OCI-LY1 (cell line): ENCODE measurements at regions not wholly inside any gene's neighbourhood (a gene's known extent, or its start where the extent isn't known, plus 50 kb on each side); places are given as distances from the start of the nearest gene placed in this dataset.

ENCODE experiments used
- H2AFZ ChIP-seq: fragments of 200-600 bp; sonication (generic), shearing (Covaris generic); 2 replicates; pipeline ENCODE4 v1.6.0; 2014; ENCODE audit warnings: antibody characterized with exemption, mild to moderate bottlenecking, low read length
- H3F3A ChIP-seq: fragments of 200-600 bp; sonication (generic), shearing (Covaris generic); 2 replicates; pipeline ENCODE4 v1.6.0; 2014; ENCODE audit warnings: mild to moderate bottlenecking, antibody characterized with exemption, low read length, moderate library complexity; ENCODE audit not compliant: insufficient read depth
- H3K27ac ChIP-seq: fragments of 200-600 bp; sonication (generic); 2 replicates; pipeline ENCODE4 v1.5.1; 2014; ENCODE audit warnings: low read length, mixed run types, mild to moderate bottlenecking, low read depth; ENCODE audit not compliant: poor library complexity, severe bottlenecking
- H3K27me3 ChIP-seq: fragments of 200-600 bp; sonication (generic); 2 replicates; pipeline ENCODE4 v1.6.0; 2014; ENCODE audit warnings: antibody characterized with exemption, mild to moderate bottlenecking, low read length, moderate library complexity; ENCODE audit not compliant: insufficient read depth
- H3K36me3 ChIP-seq: fragments of 200-600 bp; sonication (generic); 2 replicates; pipeline ENCODE4 v1.6.1; 2014; ENCODE audit warnings: mild to moderate bottlenecking, antibody characterized with exemption, low read length, moderate library complexity, mixed read lengths; ENCODE audit not compliant: insufficient read depth
- H3K4me1 ChIP-seq: fragments of 200-600 bp; sonication (generic); 2 replicates; pipeline ENCODE4 v1.5.1; 2014; ENCODE audit warnings: mild to moderate bottlenecking, low read length, moderate library complexity; ENCODE audit not compliant: insufficient read depth, severe bottlenecking
- H3K4me2 ChIP-seq: fragments of 200-600 bp; sonication (generic), shearing (Covaris generic); 2 replicates; pipeline ENCODE4 v1.6.1; 2014; ENCODE audit warnings: low read length
- H3K4me3 ChIP-seq: fragments of 200-600 bp; sonication (generic); 2 replicates; pipeline ENCODE4 v1.5.1; 2014; ENCODE audit warnings: low read length, low read depth, mild to moderate bottlenecking, mixed read lengths; ENCODE audit not compliant: poor library complexity, severe bottlenecking
- H3K79me2 ChIP-seq: fragments of 200-600 bp; shearing (Covaris generic); 2 replicates; pipeline ENCODE4 v1.6.1; 2016; ENCODE audit warnings: mixed run types, low read length, mixed read lengths; ENCODE audit not compliant: insufficient read depth
- H3K9ac ChIP-seq: fragments of 200-600 bp; sonication (generic), shearing (Covaris generic); 2 replicates; pipeline ENCODE4 v1.6.1; 2014; ENCODE audit warnings: mild to moderate bottlenecking, low read length, mixed read lengths
- H3K9me2 ChIP-seq: fragments of 200-600 bp; sonication (generic), shearing (Covaris generic); 2 replicates; pipeline ENCODE4 v1.6.1; 2014; ENCODE audit warnings: low read depth, mild to moderate bottlenecking, low read length, mixed read lengths
- H3K9me3 ChIP-seq: fragments of 200-600 bp; shearing (Covaris generic); 2 replicates; pipeline ENCODE4 v1.6.1; 2014; ENCODE audit warnings: low read length, mixed read lengths
- H4K20me1 ChIP-seq: fragments of 200-600 bp; sonication (generic), shearing (Covaris generic); 2 replicates; pipeline ENCODE4 v1.6.0; 2016; ENCODE audit warnings: mild to moderate bottlenecking, low read length; ENCODE audit not compliant: insufficient read depth
- CTCF ChIP-seq: fragments of 200-600 bp; sonication (generic), shearing (Covaris generic); IDR thresholded peaks from 2 replicates; pipeline ENCODE4 v1.5.1; 2017; ENCODE audit warnings: mild to moderate bottlenecking, antibody characterized with exemption, low read length, moderate library complexity, mixed read lengths
- EZH2 ChIP-seq: fragments of 200-600 bp; sonication (generic), shearing (Covaris generic); IDR thresholded peaks from 2 replicates; pipeline ENCODE4 v1.8.0; 2017; ENCODE audit warnings: borderline replicate concordance, mixed run types, mild to moderate bottlenecking, antibody characterized with exemption, low read length, moderate library complexity, mixed read lengths

- Histone ChIP-seq H3K36me3 (no peaks in the 10 kb centered on the region), H2AFZ (no peak overlapping the region), H3K4me1 (no peaks in the 10 kb centered on the region), H3K9me3 (no peaks in the 10 kb centered on the region), H3K27me3 (no peaks in the 10 kb centered on the region), H3K4me3 (no peak overlapping the region), H3K27ac (no peak overlapping the region), H4K20me1 (no peaks in the 10 kb centered on the region), H3K4me2 (no peak overlapping the region), H3K9ac (no peak overlapping the region), H3K79me2 (no peaks in the 10 kb centered on the region), H3K9me2 (no peaks in the 10 kb centered on the region), H3F3A (no peaks in the 10 kb centered on the region)
- no peak for TF ChIP-seq EZH2
- no peak for TF ChIP-seq CTCF
These were observed 1326.2 kb upstream of the TMEFF2 start for GRCh38 chr2:193520709-193521458.

- H3K9me2 ChIP-seq: no peaks in the 10 kb centered on the region
- no peak overlapping the region for H2AFZ ChIP-seq
- no peaks in the 10 kb centered on the region for H3F3A ChIP-seq
- H3K4me3 ChIP-seq: no peak overlapping the region
- TF ChIP-seq EZH2: no peak
- no peak for TF ChIP-seq CTCF
- H3K9me3 ChIP-seq: no peaks in the 10 kb centered on the region
- no peaks in the 10 kb centered on the region for H3K4me1 ChIP-seq
- H4K20me1 ChIP-seq: no peaks in the 10 kb centered on the region
- no peak overlapping the region for H3K9ac ChIP-seq
- H3K27ac ChIP-seq: no peak overlapping the region
- H3K79me2 ChIP-seq: no peaks in the 10 kb centered on the region
- H3K36me3 ChIP-seq: no peaks in the 10 kb centered on the region
- no peaks in the 10 kb centered on the region for H3K27me3 ChIP-seq
- no peak overlapping the region for H3K4me2 ChIP-seq
These were observed 1323.5 kb upstream of the TMEFF2 start for GRCh38 chr2:193518041-193518817.

- TF ChIP-seq CTCF (no peak), EZH2 (no peak)
- Histone ChIP-seq H3K36me3 (no peaks in the 10 kb centered on the region), H4K20me1 (no peaks in the 10 kb centered on the region), H3K4me3 (no peak overlapping the region), H3K9me2 (no peaks in the 10 kb centered on the region), H3F3A (no peaks in the 10 kb centered on the region), H3K4me2 (no peak overlapping the region), H3K9ac (no peak overlapping the region), H3K9me3 (no peaks in the 10 kb centered on the region), H3K79me2 (no peaks in the 10 kb centered on the region), H3K27me3 (no peaks in the 10 kb centered on the region), H3K27ac (no peak overlapping the region), H3K4me1 (no peaks in the 10 kb centered on the region), H2AFZ (no peak overlapping the region)
These were observed 1322.9 kb upstream of the TMEFF2 start for GRCh38 chr2:193517615-193518014.
